ENCODE measurements at regions not wholly inside any gene's neighbourhood (a gene's known extent, or its start where the extent isn't known, plus 50 kb on each side); places are given as distances from the start of the nearest gene placed in this dataset.

- DNase-seq, result no peak
These were observed 166.8 kb upstream of the GRIK2 start for GRCh38 chr6:101226677-101227135.

DNA sequence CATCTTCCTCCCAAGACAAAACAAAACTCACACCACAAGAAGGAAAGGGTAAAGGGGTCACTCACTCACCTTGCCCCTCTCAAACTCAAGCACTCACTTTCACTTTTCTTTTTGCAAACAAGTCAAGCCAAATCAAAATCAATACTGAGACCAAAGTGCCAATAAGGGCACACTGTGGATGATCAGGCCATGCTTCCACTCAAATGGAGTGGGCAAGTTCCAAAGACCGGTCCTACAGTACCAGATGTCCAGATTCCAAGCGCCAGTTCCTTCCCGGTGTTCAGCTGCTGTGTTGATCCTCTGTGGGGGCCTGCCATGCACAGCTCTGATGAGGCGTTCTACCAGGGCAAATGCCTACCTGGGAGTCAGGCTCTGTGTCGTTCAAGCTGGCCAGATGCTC, 162.6 kb upstream of the GRIK2 start:
- DNase-seq, result no peak

- DNase-seq, result no peak
These were observed 161.8 kb upstream of the GRIK2 start for GRCh38 chr6:101231606-101232235.

- DNase-seq, result no peak
These were observed 160.5 kb upstream of the GRIK2 start for GRCh38 chr6:101232961-101233360.

GRCh38 chr6:101236709-101237108, 156.8 kb upstream of the GRIK2 start:
- no peak for DNase-seq

DNA sequence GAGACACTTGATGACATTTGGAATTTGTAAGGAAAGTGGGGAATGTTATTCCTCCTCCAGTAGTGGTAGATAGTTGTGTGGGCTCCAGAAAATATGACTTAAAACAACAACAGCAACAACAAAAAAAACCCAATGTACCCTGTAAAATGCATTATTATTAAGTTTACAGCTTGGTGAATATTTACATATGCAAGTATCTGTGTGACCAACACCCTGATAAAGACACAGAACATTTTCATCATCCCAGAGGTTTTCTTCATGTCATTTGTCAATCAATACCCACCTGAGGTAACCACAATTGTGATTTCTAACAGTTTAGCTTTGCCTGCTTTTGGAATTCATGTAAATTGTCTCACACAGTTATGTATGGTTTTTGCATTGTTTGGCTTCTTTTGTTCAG, 152.1 kb upstream of the GRIK2 start:
- DNase-seq, result no peak

DNA sequence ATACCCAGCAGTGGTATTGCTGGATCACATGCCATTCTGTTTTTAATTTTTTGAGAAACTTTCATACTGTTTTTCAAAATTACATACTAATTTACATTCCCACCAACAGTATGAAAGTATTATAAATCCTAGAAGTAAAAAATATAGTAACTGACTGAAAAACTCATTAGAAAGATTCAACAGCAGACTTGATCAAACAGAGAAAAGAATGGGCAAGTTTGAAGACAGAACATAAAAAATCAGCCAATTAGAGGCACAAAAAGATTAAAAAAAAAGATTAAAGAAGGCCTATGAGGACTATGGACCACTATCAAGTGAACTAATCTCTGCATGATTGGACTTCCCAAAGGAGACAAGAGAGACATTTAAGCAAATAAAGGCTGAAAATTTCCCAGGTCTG, 144.0 kb upstream of the GRIK2 start:
- DNase-seq, result no peak

- no peak for DNase-seq
These were observed 136.3 kb upstream of the GRIK2 start for GRCh38 chr6:101257163-101257562.

GRCh38 chr6:101259505-101259904, 134.0 kb upstream of the GRIK2 start:
- no peak for DNase-seq

- DNase-seq, result no peak
These were observed 129.9 kb upstream of the GRIK2 start for GRCh38 chr6:101263596-101263995.

DNA sequence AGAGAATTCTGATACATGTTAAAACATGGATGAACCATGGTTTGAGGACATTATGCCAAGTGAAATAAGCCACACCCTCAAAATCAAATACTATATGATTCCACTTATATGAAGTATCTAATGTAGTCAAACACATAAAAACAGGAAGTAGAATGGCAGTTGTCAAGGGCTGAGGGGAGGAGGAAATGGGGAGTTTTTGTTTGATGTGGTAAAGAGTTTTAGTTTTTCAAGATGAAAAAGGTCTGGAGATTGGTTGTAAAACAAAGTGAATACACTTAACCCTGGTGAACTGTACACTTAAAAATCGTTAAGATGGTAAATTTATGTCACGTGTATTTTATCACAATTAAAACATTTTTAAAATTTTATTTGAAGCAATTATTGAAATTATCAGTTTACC, 127.4 kb upstream of the GRIK2 start:
- no peak for DNase-seq

- no peak for DNase-seq
These were observed 125.0 kb upstream of the GRIK2 start for GRCh38 chr6:101268541-101268940.

DNA sequence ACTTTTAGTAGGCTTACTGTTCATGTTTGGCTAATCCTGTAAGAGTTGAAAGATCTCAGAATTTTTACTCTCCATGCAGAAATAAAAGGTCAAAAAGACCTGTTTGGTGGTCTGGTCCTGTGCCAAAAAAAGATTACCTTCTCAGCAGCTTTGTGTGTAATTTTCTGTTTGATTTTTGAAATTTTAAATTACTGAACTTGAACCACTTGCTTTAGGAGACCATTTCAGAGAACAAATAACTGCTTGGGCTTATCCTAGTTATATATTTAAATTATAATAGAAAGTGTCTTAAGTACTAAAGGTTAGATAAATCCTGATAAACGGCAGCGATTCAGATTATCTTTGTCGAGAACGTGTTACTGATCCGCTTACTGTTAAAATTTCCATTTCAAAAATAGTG, 118.3 kb upstream of the GRIK2 start:
- peak; percentile 28 for DNase-seq

DNA sequence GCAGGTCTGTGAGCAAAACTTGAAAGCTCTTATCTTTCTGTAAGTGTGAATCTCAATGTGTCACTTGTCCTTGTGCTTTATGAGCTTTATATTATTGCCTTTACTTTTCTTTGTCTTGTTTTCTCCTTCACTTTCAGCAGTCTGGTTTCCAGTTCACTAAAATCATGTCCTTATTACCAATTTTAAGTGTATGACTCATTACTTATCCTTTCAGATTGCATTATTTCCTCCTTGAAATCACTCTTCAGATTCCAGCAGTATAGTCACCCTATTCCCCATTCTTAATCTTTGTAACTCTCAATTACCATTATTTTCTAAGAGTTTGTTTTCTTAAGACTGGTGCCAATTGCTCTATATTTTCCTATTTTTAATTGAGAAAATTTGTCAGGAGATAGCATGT, 117.4 kb upstream of the GRIK2 start:
- DNase-seq, result no peak

DNA sequence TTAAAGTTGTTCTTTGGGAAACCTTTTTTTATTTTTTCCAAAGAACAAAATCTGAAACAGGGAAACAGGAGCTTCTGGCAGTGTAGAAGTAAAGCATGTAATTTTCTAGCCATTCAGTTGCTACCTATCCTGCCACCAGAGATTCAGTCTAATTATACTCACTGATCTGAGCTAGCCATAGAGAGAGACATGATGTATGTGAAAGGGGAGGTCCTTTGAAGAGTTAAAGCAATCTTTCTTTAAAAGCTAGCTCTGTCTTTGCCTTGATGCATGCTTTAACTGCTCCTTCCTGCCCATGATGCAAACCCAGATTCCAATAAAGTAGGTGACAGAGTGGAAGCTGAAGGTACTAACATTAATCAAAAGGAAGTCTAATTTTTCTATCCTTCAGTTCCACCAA, 114.1 kb upstream of the GRIK2 start:
- DNase-seq, result peak; percentile 50

GRCh38 chr6:101281266-101281665, 112.2 kb upstream of the GRIK2 start:
- no peak for DNase-seq

DNA sequence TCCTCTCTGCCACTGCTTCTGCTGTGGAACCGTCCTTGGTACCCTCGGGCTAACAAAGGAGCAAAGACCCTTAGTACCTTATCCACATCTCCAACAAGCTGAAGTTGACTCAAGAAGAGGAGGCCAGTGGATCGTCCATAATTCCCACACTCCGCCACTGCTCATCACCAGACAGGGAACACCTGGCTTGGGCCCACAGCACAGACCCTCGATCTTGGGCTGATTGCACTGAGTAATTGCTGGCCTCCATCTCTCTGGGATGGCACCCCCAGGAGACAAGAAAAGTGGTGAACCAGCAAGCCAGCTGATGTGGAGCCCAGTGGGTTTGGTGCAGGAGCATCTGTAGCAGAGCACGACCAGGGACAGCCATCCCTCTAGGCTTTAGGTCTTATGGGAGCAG, 109.4 kb upstream of the GRIK2 start:
- DNase-seq, result no peak

- peak; percentile 8 for DNase-seq
These were observed 107.4 kb upstream of the GRIK2 start for GRCh38 chr6:101286146-101286545.

DNA sequence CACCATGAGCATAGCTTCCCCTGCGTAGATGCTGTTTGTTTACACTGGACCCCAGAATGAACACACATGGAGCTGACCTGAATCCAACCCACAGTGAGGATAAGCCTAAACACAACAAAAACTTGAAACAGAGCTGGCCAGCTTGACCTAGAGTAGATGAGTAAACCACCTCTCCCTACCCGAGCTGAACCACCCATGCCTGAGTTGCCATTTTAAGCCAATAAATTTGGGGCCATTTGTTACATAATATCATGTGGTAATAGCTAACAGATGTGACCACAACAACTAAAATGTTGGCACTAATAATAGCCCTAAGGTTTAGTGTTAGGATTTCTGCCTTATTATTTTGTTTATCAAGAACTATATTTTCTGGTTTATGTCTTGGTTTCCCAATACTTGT, 103.2 kb upstream of the GRIK2 start:
- DNase-seq, result no peak

DNA sequence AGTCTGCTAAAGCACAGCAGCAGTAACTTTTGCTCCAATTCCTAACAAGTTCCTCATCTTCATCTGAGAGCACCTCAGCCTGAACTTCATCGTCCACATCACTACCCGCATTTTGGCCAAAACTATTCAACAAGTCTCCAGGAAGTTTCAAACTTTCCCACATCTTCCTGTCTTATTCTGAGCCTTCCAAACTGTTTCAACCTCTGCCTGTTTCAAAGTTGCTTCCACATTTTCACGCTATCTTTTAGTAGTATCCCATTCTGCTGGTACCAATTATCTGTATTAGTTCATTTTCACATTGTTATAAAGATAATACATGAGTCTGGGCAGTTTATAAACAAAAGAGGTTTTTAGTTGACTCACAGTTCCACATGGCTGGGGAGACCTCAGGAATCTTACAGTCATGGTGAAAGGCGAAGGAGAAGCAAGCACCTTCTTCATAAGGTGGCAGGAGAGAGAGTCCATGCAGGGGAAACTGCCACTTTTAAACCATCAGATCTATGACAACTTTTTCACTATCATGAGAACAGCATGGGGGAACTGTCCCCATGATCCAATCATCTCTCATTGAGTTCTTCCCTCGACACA, 99.4 kb upstream of the GRIK2 start:
- no peak for DNase-seq

DNA sequence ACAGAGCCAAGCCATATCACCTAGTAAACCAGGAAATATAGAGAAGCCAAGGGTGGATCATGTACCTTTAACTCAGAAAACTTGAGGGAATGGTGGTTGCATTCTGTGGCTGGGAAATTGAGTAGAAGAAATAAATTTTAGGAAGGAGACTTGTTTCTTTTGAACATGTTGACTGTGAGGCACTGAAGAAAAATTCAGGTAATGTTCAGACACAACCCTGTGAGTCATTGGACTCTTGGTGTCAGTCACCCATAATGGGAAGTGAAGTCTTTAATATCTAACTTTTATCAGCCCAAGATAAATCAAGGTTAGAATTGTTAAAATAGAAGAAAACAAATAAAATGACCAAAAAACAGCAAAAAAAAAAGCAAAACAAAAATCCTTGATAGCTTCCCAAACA, 98.8 kb upstream of the GRIK2 start:
- DNase-seq, result no peak

DNA sequence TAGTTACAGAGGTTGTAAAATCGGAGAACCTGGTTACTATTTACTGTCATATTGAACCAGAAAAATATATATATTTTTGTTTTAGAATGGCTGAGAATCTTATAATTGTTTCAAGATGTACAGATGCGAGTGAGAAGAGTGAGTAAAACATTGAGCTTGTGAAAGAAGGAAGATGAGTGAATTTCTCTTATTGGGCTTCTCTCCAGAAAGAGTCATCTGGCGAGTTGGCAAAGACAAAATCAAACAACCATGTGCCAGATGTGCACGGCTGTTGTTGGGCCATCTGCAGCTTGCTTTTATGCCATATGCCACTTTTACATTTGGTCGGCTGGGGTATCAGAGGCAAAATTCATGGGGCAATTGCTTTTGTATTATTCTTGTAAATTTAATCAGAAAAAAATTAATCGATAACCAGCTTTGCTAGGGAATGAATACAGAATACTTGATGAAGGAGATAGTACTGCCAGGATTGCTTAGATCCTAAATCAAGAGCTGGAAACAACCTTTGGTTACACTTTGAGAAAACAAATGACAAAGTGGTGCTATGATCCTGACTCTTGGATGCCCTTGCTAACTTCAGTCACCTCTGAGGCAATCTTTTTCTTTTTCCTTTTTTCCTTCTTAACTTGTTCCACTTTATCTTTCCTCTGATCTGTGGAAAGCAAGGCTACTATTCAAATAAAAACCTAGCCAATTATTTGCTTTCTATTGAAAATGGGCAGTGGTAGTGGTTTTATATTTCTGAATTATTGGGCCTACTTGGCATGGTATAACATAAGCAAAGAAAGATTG, 97.1 kb upstream of the GRIK2 start:
- DNase-seq, result no peak

- DNase-seq, result no peak
These were observed 90.9 kb upstream of the GRIK2 start for GRCh38 chr6:101302593-101302992.

DNA sequence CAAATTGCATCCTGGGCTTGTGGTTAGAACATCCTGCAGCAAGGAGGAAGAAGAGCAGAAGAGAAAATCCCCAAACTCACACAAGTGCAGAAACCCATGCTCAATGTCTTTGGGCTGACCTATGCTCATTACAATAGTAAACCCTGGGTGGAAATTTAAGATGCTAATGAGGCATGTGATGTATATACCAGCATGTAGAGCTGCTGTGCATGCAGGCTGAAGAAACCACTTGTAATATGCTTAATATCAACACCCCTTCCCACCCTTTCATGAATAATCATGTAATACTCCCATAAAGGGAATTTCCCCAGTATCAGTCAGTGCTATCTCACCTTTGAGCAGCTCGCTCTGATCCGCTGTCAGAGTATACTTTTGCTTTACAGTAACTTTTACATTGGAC, 90.0 kb upstream of the GRIK2 start:
- no peak for DNase-seq

All from NCI-H2227 treated with DMSO at 0.1 percent for 48 hours (cell line).